Naive thymus-derived CD4-positive, alpha-beta T cell (primary cell): ENCODE measurements at regions not wholly inside any gene's neighbourhood (a gene's known extent, or its start where the extent isn't known, plus 50 kb on each side); places are given as distances from the start of the nearest gene placed in this dataset.

ENCODE experiments used
- ATAC-seq: fragments of 150-1000 bp; cut with Tn5 transposase; 2 replicates; pipeline ENCODE4 v1.10.0; 2021; ENCODE audit warnings: mild to moderate bottlenecking, moderate library complexity
- CTCF ChIA-PET: fragments of 350-600 bp; sonication (Branson Sonifier 250); formaldehyde crosslinking; loops from one replicate; lab custom pipeline; 2021; ENCODE audit warnings: antibody characterized with exemption; lab: Charles Lee
- POLR2A ChIA-PET: fragments of 350-600 bp; sonication (Branson Sonifier 250); formaldehyde crosslinking; loops from one replicate; lab custom pipeline; 2021; ENCODE audit warnings: antibody characterized with exemption, inconsistent platforms; lab: Charles Lee
- DNase-seq, 9 donors: peaks; one replicate each; pipeline versions ENCODE4 v3.0.0 to v3.0.0-alpha.2; 2020 to 2022; ENCODE audit warnings: mixed read lengths in 1 of 9
- H3K27ac ChIP-seq: one replicate; pipeline ENCODE4 v1.7.0; 2013; ENCODE audit warnings: mild to moderate bottlenecking, low read depth, low read length, moderate library complexity
- H3K27me3 ChIP-seq, 2 donors: one replicate each; pipeline ENCODE4 v1.7.0; 2013; ENCODE audit warnings: low read length in 2 of 2, mild to moderate bottlenecking in 2 of 2, moderate library complexity in 2 of 2; ENCODE audit not compliant: control insufficient read depth in 2 of 2, insufficient read depth in 2 of 2
- H3K36me3 ChIP-seq, 3 experiments: 1 replicate in 2 of 3; 2 replicates in 1 of 3; pipeline ENCODE4 v1.7.0; 2013; ENCODE audit warnings: low read length in 3 of 3, mild to moderate bottlenecking in 3 of 3, moderate library complexity in 1 of 3; ENCODE audit not compliant: insufficient read depth in 3 of 3, control insufficient read depth in 2 of 3
- H3K4me1 ChIP-seq, 2 donors: one replicate each; pipeline ENCODE4 v1.7.0; 2013; ENCODE audit warnings: low read length in 2 of 2, mild to moderate bottlenecking in 2 of 2, moderate library complexity in 1 of 2; ENCODE audit not compliant: control insufficient read depth in 2 of 2, insufficient read depth in 2 of 2
- H3K4me3 ChIP-seq: 2 replicates; pipeline ENCODE4 v1.7.0; 2013; ENCODE audit warnings: mild to moderate bottlenecking, low read length
- H3K9me3 ChIP-seq, 3 experiments: 1 replicate in 2 of 3; 2 replicates in 1 of 3; pipeline ENCODE4 v1.7.0; 2013; ENCODE audit warnings: low read length in 3 of 3; ENCODE audit not compliant: control insufficient read depth in 2 of 3
- H3K27ac Mint-ChIP-seq, 9 donors: one replicate each; pipeline ENCODE4 v1.8.0; 2020 to 2022; ENCODE audit warnings: mixed read lengths in 9 of 9, mild to moderate bottlenecking in 8 of 9, moderate library complexity in 5 of 9, inconsistent platforms in 2 of 9
- H3K27me3 Mint-ChIP-seq, 5 donors: one replicate each; pipeline ENCODE4 v1.8.0; 2021 to 2022; ENCODE audit warnings: mixed read lengths in 5 of 5, mild to moderate bottlenecking in 1 of 5
- H3K36me3 Mint-ChIP-seq, 5 donors: one replicate each; pipeline ENCODE4 v1.8.0; 2020 to 2022; ENCODE audit warnings: mixed read lengths in 5 of 5, mild to moderate bottlenecking in 3 of 5, inconsistent platforms in 1 of 5
- H3K4me1 Mint-ChIP-seq, 7 donors: one replicate each; pipeline ENCODE4 v1.8.0; 2020 to 2022; ENCODE audit warnings: mixed read lengths in 7 of 7, mild to moderate bottlenecking in 3 of 7, inconsistent platforms in 1 of 7
- H3K4me3 Mint-ChIP-seq, 10 donors: one replicate each; pipeline ENCODE4 v1.8.0; 2020 to 2022; ENCODE audit warnings: mild to moderate bottlenecking in 10 of 10, mixed read lengths in 10 of 10, moderate library complexity in 6 of 10, inconsistent platforms in 2 of 10
- H3K9me3 Mint-ChIP-seq, 11 donors: one replicate each; pipeline ENCODE4 v1.8.0; 2020 to 2022; ENCODE audit warnings: mixed read lengths in 11 of 11, mild to moderate bottlenecking in 4 of 11, inconsistent platforms in 1 of 11, moderate library complexity in 1 of 11
- intact Hi-C, 2 donors: fragments of 100-400 bp; cut with micrococcal nuclease; formaldehyde crosslinking; loops; one replicate each; pipeline ENCODE4 v1.15.1; 2023

GRCh38 chr6:140051521-140052512, 677.4 kb upstream of the CITED2 start:
- POLR2A ChIA-PET = no interaction called here
- Mint-ChIP-seq H3K4me1 (peaks cover 0 to 3% (median 0%) of the 10 kb centered on the region in 7 donors), H3K4me3 (no peak overlapping the region), H3K9me3 (peaks cover 0 to 3% (median 0%) of the 10 kb centered on the region in 11 donors), H3K27ac (no peak overlapping the region), H3K36me3 (no peaks in the 10 kb centered on the region), H3K27me3 (peaks cover 0 to 41% (median 25%) of the 10 kb centered on the region in 5 donors)
- Histone ChIP-seq H3K4me3 (no peak overlapping the region), H3K9me3 (no peaks in the 10 kb centered on the region), H3K4me1 (no peaks in the 10 kb centered on the region), H3K36me3 (no peaks in the 10 kb centered on the region), H3K27ac (no peak overlapping the region), H3K27me3 (no peaks in the 10 kb centered on the region)
- no peak for DNase-seq
- CTCF ChIA-PET = no interaction called here
- intact Hi-C loops = no loop called here
- ATAC-seq = no peak

DNA sequence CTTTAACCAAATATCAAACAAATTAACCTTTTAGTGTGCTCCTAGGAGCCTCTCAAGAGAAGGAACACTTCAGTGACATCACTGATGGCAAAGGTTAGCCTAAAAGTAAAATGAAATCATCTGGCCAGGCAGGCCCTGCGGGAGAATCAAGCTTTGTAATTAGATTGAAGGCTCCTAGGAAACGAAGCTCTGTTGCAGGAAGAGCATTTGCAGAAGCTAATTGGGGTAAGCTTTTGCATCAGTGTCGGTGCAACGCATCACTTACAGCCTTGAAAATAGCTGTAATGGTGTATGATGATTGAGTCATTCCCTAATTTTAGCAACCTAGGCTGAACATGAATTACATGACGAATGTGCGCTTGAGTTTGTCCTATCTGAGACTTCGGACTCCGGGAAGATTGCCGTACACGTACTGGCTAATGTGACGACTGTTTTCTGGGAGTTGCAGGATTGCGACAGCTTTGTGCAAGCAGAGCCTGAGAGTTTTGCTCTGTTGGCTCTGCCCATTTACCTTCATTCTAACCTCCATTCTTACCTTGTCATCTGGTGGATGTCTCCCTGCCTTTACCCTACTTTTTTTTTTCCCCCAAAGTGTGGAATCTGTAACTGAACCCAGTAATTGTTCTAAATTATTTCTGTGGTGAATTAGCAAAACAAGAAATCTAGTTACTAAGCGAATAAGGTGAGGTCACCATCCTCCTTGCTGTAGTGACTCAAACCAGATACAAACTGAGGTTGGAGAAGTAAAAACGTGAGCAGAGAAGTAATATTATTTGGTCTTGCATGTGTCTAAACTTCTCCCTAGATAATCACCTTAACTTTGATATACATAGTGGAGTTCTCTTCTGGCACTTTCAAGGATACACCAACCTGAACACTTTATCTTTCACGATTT, 675.9 kb upstream of the CITED2 start:
- H3K27ac ChIP-seq = no peak overlapping the region
- H3K4me1 ChIP-seq = no peaks in the 10 kb centered on the region
- H3K27ac Mint-ChIP-seq = no peak overlapping the region
- ChIA-PET POLR2A (no interaction called here), CTCF (no interaction called here)
- H3K36me3 ChIP-seq = no peaks in the 10 kb centered on the region
- ATAC-seq = no peak
- H3K4me3 Mint-ChIP-seq = no peak overlapping the region
- H3K36me3 Mint-ChIP-seq = no peaks in the 10 kb centered on the region
- no peaks in the 10 kb centered on the region for H3K9me3 ChIP-seq
- intact Hi-C loops = no loop called here
- H3K27me3 Mint-ChIP-seq = peaks cover 0 to 35% (median 30%) of the 10 kb centered on the region in 5 donors
- H3K4me1 Mint-ChIP-seq = peaks cover 0 to 3% (median 0%) of the 10 kb centered on the region in 7 donors
- H3K9me3 Mint-ChIP-seq = peaks cover 0 to 3% (median 0%) of the 10 kb centered on the region in 11 donors
- DNase-seq = no peak
- no peak overlapping the region for H3K4me3 ChIP-seq
- H3K27me3 ChIP-seq = no peaks in the 10 kb centered on the region

DNA sequence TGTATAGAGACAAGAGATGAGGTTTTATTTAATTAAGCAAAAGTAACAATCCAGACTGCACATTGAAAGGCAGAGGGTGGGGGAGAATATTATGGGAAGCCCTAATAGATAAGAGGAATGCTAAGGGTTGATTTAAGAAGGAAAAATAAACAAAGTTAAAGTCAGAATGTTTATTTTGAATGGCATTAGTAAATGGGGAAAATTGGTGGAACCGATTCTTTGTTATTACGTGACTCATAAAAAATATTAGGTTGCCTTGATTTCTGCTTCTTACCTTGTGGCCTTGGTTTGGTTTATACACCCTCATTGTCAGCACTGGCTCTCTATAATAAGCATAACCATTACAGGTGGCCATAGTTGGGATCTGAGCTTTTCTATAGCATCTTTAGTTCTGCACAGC, 674.8 kb upstream of the CITED2 start:
- Histone ChIP-seq H3K36me3 (no peaks in the 10 kb centered on the region), H3K9me3 (no peaks in the 10 kb centered on the region), H3K27ac (no peak overlapping the region), H3K4me3 (no peak overlapping the region), H3K4me1 (no peaks in the 10 kb centered on the region), H3K27me3 (no peaks in the 10 kb centered on the region)
- H3K4me1 Mint-ChIP-seq = peaks cover 0 to 3% (median 0%) of the 10 kb centered on the region in 7 donors
- ChIA-PET CTCF (no interaction called here), POLR2A (no interaction called here)
- H3K27ac Mint-ChIP-seq = no peak overlapping the region
- H3K36me3 Mint-ChIP-seq = no peaks in the 10 kb centered on the region
- no peak for DNase-seq
- intact Hi-C loops = no loop called here
- no peak overlapping the region for H3K4me3 Mint-ChIP-seq
- peaks cover 0 to 3% (median 0%) of the 10 kb centered on the region in 11 donors for H3K9me3 Mint-ChIP-seq
- ATAC-seq = no peak
- peaks cover 0 to 35% (median 32%) of the 10 kb centered on the region in 5 donors for H3K27me3 Mint-ChIP-seq

DNA sequence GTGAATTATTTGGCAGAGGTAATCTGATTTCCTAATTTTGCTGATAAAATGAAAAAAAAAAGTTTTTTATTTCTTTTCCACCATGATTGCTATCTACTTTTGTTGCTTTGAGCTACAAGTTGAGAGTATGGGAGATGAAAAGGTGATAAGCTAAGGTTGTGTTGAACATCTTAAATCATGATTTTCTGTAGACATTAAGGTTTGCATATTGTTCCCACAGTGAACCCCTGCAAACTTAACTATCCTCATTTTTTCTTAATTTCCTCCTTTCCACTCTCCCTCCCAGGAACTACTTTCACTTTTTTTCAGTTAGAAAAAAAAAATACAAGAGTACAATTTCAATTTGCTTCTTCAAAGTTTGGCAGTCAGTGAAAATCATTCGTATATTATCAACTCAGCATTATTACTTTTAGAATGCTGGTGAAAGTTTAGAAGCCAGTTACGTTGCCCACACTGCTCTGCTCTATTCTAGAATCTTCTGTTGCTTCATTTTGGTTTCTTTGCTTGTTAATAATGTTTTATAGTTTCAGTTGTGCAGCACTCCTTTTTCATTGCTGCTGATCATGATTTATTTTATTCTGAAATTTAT, 673.8 kb upstream of the CITED2 start:
- no peak overlapping the region for H3K4me3 ChIP-seq
- DNase-seq (no peak), ATAC-seq (no peak)
- CTCF ChIA-PET = no interaction called here
- H3K9me3 Mint-ChIP-seq = peaks cover 0 to 3% (median 0%) of the 10 kb centered on the region in 11 donors
- H3K4me1 Mint-ChIP-seq = peaks cover 0 to 3% (median 0%) of the 10 kb centered on the region in 7 donors
- POLR2A ChIA-PET = no interaction called here
- no peak overlapping the region for H3K4me3 Mint-ChIP-seq
- H3K27me3 ChIP-seq = no peaks in the 10 kb centered on the region
- intact Hi-C loops = no loop called here
- peaks cover 0 to 33% (median 32%) of the 10 kb centered on the region in 5 donors for H3K27me3 Mint-ChIP-seq
- no peaks in the 10 kb centered on the region for H3K36me3 ChIP-seq
- H3K36me3 Mint-ChIP-seq = no peaks in the 10 kb centered on the region
- H3K27ac ChIP-seq = no peak overlapping the region
- no peaks in the 10 kb centered on the region for H3K9me3 ChIP-seq
- peak overlapping the region in 1 of 9 donors; percentile 40 for H3K27ac Mint-ChIP-seq
- no peaks in the 10 kb centered on the region for H3K4me1 ChIP-seq

DNA sequence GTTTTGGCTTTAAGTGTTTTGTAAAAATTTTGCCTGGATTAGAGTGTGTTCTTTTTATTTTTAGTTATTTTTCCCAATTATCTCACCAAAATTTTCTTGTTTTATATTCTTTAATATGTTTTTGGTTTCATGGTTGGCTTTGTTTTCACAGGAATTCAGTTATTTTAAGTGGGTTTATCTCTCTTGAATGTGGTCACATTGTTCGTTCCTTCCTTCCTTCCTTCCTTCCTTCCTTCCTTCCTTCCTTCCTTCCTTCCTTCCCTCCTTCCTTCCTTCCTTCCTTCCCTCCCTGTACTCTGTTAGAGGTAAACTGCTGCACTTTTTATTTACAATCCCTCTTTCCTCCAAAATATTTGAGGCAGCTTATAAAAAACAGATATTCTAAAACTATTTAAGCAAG, 672.9 kb upstream of the CITED2 start:
- H3K27ac ChIP-seq = no peak overlapping the region
- no peaks in the 10 kb centered on the region for H3K36me3 Mint-ChIP-seq
- no peaks in the 10 kb centered on the region for H3K27me3 ChIP-seq
- peaks cover 0 to 28% (median 25%) of the 10 kb centered on the region in 5 donors for H3K27me3 Mint-ChIP-seq
- no peak overlapping the region for H3K27ac Mint-ChIP-seq
- DNase-seq (no peak), ATAC-seq (no peak)
- peaks cover 0 to 3% (median 0%) of the 10 kb centered on the region in 7 donors for H3K4me1 Mint-ChIP-seq
- no peaks in the 10 kb centered on the region for H3K36me3 ChIP-seq
- no peak overlapping the region for H3K4me3 Mint-ChIP-seq
- H3K9me3 Mint-ChIP-seq = peaks cover 0 to 3% (median 0%) of the 10 kb centered on the region in 11 donors
- intact Hi-C loops = no loop called here
- H3K4me3 ChIP-seq = no peak overlapping the region
- CTCF ChIA-PET = no interaction called here
- POLR2A ChIA-PET = no interaction called here
- H3K9me3 ChIP-seq = no peaks in the 10 kb centered on the region
- H3K4me1 ChIP-seq = no peaks in the 10 kb centered on the region

DNA sequence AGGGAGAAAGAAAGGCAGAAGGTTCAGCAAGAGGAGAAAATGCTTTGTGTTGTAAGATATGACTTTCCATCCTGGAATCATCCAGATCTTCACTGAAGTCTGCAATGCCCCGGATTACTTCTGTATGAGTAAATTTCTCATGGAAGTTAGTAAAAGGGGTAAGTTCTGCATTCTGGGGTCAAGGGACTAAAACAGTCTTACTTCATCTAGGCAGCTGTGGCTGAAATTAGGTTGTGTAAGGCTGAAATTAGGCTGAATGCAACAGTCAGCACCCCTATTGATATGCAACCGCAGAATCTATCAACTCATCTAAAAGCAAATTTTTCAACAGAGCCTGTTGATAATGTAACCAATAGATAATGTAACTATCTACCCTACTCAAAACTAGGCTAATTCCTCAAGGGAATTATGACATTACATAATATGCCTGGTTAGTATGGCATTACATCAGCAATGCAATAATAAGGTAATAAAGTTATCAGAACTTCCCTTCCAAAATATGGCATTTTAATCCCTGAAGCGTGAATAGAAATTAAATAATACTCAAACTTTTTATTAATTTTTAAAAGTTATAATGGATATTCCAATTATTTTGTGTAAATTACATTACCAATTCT, 671.7 kb upstream of the CITED2 start:
- H3K9me3 ChIP-seq = no peaks in the 10 kb centered on the region
- H3K4me3 Mint-ChIP-seq = no peak overlapping the region
- peaks cover 0 to 3% (median 0%) of the 10 kb centered on the region in 11 donors for H3K9me3 Mint-ChIP-seq
- H3K27ac ChIP-seq = no peak overlapping the region
- no peaks in the 10 kb centered on the region for H3K36me3 Mint-ChIP-seq
- H3K4me1 Mint-ChIP-seq = peaks cover 0 to 3% (median 0%) of the 10 kb centered on the region in 7 donors
- no peak overlapping the region for H3K27ac Mint-ChIP-seq
- H3K4me1 ChIP-seq = no peaks in the 10 kb centered on the region
- H3K27me3 Mint-ChIP-seq = peaks cover 0 to 24% (median 22%) of the 10 kb centered on the region in 5 donors
- no peaks in the 10 kb centered on the region for H3K27me3 ChIP-seq
- no peak for DNase-seq
- POLR2A ChIA-PET = no interaction called here
- intact Hi-C loops = no loop called here
- CTCF ChIA-PET = no interaction called here
- H3K36me3 ChIP-seq = no peaks in the 10 kb centered on the region
- ATAC-seq = peak; percentile 41
- H3K4me3 ChIP-seq = no peak overlapping the region
